ENCODE measurements at regions not wholly inside any gene's neighbourhood (a gene's known extent, or its start where the extent isn't known, plus 50 kb on each side); places are given as distances from the start of the nearest gene placed in this dataset.

GRCh38 chr6:85323435-85324040, 126.3 kb upstream of the NT5E start:
- WGBS, 3 donors = 23 to 34% (median 33%) methylated on average over 9 of the region's 9 CpGs
- no peak overlapping the region for H3K27ac ChIP-seq
- no peaks in the 10 kb centered on the region for H3K27me3 ChIP-seq (ENCODE audit: insufficient read depth in 3 of 3, low read length in 2 of 3)
- H3K4me1 ChIP-seq = no peaks in the 10 kb centered on the region
- TF ChIP-seq CTCF (IDR thresholded peaks at IDR 0.05) = peak; percentile 64
- intact Hi-C loops (cut with DNase I) = no loop called here
- H3K36me3 ChIP-seq (ENCODE audit: insufficient read depth in 1 of 2, low read depth in 1 of 2) = no peaks in the 10 kb centered on the region
- ATAC-seq = no peak
- no peaks in the 10 kb centered on the region for H3K9me3 ChIP-seq
- H3K4me3 ChIP-seq = no peak overlapping the region
- peak; percentile 45 to 64 for DNase-seq

GRCh38 chr6:85322446-85323105, 127.3 kb upstream of the NT5E start:
- no peak for TF ChIP-seq CTCF (IDR thresholded peaks at IDR 0.05)
- H3K4me3 ChIP-seq = no peak overlapping the region
- intact Hi-C loops (cut with DNase I) = no loop called here
- H3K27me3 ChIP-seq (ENCODE audit: insufficient read depth in 3 of 3, low read length in 2 of 3) = no peaks in the 10 kb centered on the region
- no peaks in the 10 kb centered on the region for H3K4me1 ChIP-seq
- H3K27ac ChIP-seq = no peak overlapping the region
- no peaks in the 10 kb centered on the region for H3K9me3 ChIP-seq
- WGBS, 3 donors = 28 to 35% (median 30%) methylated on average over 2 of the region's 2 CpGs
- DNase-seq (no peak), ATAC-seq (no peak)
- H3K36me3 ChIP-seq (ENCODE audit: insufficient read depth in 1 of 2, low read depth in 1 of 2) = no peaks in the 10 kb centered on the region

- Histone ChIP-seq H3K27ac (no peak overlapping the region), H3K4me1 (no peaks in the 10 kb centered on the region), H3K9me3 (no peaks in the 10 kb centered on the region), H3K27me3 (ENCODE audit: insufficient read depth in 3 of 3, low read length in 2 of 3) (no peaks in the 10 kb centered on the region), H3K4me3 (no peak overlapping the region), H3K36me3 (ENCODE audit: insufficient read depth in 1 of 2, low read depth in 1 of 2) (no peaks in the 10 kb centered on the region)
- 60 to 75% (median 61%) methylated on average over 2 of the region's 2 CpGs for WGBS, 3 donors
- TF ChIP-seq CTCF (IDR thresholded peaks at IDR 0.05) = no peak
- intact Hi-C loops (cut with DNase I) = no loop called here
- ATAC-seq (no peak), DNase-seq (no peak)
These were observed 128.0 kb upstream of the NT5E start for GRCh38 chr6:85321906-85322305.

GRCh38 chr6:85314586-85314985, 135.3 kb upstream of the NT5E start:
- Histone ChIP-seq H3K27ac (no peak overlapping the region), H3K9me3 (no peaks in the 10 kb centered on the region), H3K4me1 (no peaks in the 10 kb centered on the region), H3K36me3 (ENCODE audit: insufficient read depth in 1 of 2, low read depth in 1 of 2) (no peaks in the 10 kb centered on the region), H3K27me3 (ENCODE audit: insufficient read depth in 3 of 3, low read length in 2 of 3) (no peaks in the 10 kb centered on the region), H3K4me3 (no peak overlapping the region)
- intact Hi-C loops (cut with DNase I) = no loop called here
- no peak for DNase-seq
- no peak for TF ChIP-seq CTCF (IDR thresholded peaks at IDR 0.05)
- WGBS, 3 donors = 72 to 83% (median 75%) methylated on average over 7 of the region's 7 CpGs
- ATAC-seq = no peak

- ATAC-seq (no peak), DNase-seq (no peak)
- Histone ChIP-seq H3K9me3 (no peaks in the 10 kb centered on the region), H3K4me3 (no peak overlapping the region), H3K4me1 (no peaks in the 10 kb centered on the region), H3K27me3 (ENCODE audit: insufficient read depth in 3 of 3, low read length in 2 of 3) (no peaks in the 10 kb centered on the region), H3K36me3 (ENCODE audit: insufficient read depth in 1 of 2, low read depth in 1 of 2) (no peaks in the 10 kb centered on the region), H3K27ac (no peak overlapping the region)
- intact Hi-C loops (cut with DNase I) = no loop called here
- 74 to 77% (median 75%) methylated on average over 3 of the region's 3 CpGs for WGBS, 3 donors
- TF ChIP-seq CTCF (IDR thresholded peaks at IDR 0.05) = no peak
These were observed 149.3 kb upstream of the NT5E start for GRCh38 chr6:85300581-85300980.
